ENCODE measurements at regions not wholly inside any gene's neighbourhood (a gene's known extent, or its start where the extent isn't known, plus 50 kb on each side); places are given as distances from the start of the nearest gene placed in this dataset.

DNA sequence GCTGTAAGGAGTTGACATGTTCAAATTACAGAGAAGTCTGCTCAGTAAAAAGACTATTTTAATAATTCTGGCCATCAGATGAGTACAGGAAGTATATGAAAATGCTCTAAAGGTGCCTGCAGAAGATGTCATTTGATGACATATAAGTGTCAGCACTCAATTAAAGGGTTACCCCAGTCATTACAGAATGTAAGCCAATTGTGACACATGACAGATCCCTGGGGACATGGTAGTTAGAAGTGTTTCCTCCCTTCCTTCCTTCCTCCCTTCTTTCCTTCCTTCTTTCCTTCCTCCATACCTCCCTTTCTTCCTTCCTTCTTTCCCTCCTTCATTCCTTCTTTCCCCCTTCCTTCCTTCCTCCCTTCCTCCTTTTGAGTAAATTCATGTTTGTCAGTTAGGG is 453.0 kb downstream of the RAPGEF2 start:
- TF ChIP-seq TAF1 (IDR thresholded peaks at IDR 0.05; ENCODE audit: borderline replicate concordance, low read depth, low read length) (no peak), MYC (IDR thresholded peaks at IDR 0.05; ENCODE audit: insufficient read depth, insufficient read length, insufficient replicate concordance, low read length, severe bottlenecking) (no peak), POLR2AphosphoS2 (IDR thresholded peaks at IDR 0.05; ENCODE audit: low read depth, low read length) (no peak), POLR2A (IDR thresholded peaks at IDR 0.05; ENCODE audit: low read depth, low read length) (no peak), FOS (IDR thresholded peaks at IDR 0.05; ENCODE audit: borderline replicate concordance, extremely low read depth, insufficient read length) (no peak), NFIC (IDR thresholded peaks at IDR 0.05; ENCODE audit: low read depth, low read length) (no peak), ATF7 (IDR thresholded peaks at IDR 0.05; ENCODE audit: low read depth) (no peak), JUNB (IDR thresholded peaks at IDR 0.05) (no peak)
- TF ChIP-seq, protein P1, sequence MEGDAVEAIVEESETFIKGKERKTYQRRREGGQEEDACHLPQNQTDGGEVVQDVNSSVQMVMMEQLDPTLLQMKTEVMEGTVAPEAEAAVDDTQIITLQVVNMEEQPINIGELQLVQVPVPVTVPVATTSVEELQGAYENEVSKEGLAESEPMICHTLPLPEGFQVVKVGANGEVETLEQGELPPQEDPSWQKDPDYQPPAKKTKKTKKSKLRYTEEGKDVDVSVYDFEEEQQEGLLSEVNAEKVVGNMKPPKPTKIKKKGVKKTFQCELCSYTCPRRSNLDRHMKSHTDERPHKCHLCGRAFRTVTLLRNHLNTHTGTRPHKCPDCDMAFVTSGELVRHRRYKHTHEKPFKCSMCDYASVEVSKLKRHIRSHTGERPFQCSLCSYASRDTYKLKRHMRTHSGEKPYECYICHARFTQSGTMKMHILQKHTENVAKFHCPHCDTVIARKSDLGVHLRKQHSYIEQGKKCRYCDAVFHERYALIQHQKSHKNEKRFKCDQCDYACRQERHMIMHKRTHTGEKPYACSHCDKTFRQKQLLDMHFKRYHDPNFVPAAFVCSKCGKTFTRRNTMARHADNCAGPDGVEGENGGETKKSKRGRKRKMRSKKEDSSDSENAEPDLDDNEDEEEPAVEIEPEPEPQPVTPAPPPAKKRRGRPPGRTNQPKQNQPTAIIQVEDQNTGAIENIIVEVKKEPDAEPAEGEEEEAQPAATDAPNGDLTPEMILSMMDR (IDR thresholded peaks at IDR 0.05 in 2 of 3, conservative IDR thresholded peaks at IDR 0.05 in 1 of 3; ENCODE audit: control insufficient read depth in 2 of 3, extremely low read depth in 1 of 3, insufficient read depth in 1 of 3, low read depth in 3 of 3, low read length in 3 of 3), result no peak
